NCI-H345 treated with DMSO at 0.1 percent for 48 hours (cell line): ENCODE measurements at regions not wholly inside any gene's neighbourhood (a gene's known extent, or its start where the extent isn't known, plus 50 kb on each side); places are given as distances from the start of the nearest gene placed in this dataset.
"Not testable (repeated sequence)": the region's sequence is repeated elsewhere in the genome, so short reads cannot be mapped to it uniquely, and the experiment has no call there.

ENCODE experiments used
- DNase-seq: peaks from one replicate; lab custom pipeline; 2025; ENCODE audit not compliant: unreplicated experiment; lab: John Stamatoyannopoulos, UW

- no peak for DNase-seq
Observed at GRCh38 chr13:90254437-90254836, 1093.0 kb upstream of the MIR17HG start.

- DNase-seq: no peak
Observed at GRCh38 chr13:90256746-90257145, 1090.7 kb upstream of the MIR17HG start.

- DNase-seq: no peak
Observed at GRCh38 chr13:90258129-90258528, 1089.4 kb upstream of the MIR17HG start.

- no peak for DNase-seq
Observed at GRCh38 chr13:90261343-90261742, 1086.1 kb upstream of the MIR17HG start.

GRCh38 chr13:90270226-90270625 is 1077.3 kb upstream of the MIR17HG start:
- DNase-seq: no peak

GRCh38 chr13:90272356-90272755 is 1075.1 kb upstream of the MIR17HG start:
- DNase-seq: no peak

- DNase-seq: no peak
Observed at GRCh38 chr13:90276216-90276615, 1071.3 kb upstream of the MIR17HG start.

GRCh38 chr13:90278231-90278630 is 1069.3 kb upstream of the MIR17HG start:
- DNase-seq: not testable (repeated sequence)

- DNase-seq: no peak
Observed at GRCh38 chr13:90281709-90282108, 1065.8 kb upstream of the MIR17HG start.

GRCh38 chr13:90287521-90287920 is 1060.0 kb upstream of the MIR17HG start:
- no peak for DNase-seq

GRCh38 chr13:90293793-90294361 is 1053.6 kb upstream of the MIR17HG start:
- no peak for DNase-seq

GRCh38 chr13:90299238-90299637 is 1048.2 kb upstream of the MIR17HG start:
- DNase-seq: no peak

GRCh38 chr13:90300015-90300414 is 1047.5 kb upstream of the MIR17HG start:
- no peak for DNase-seq

- no peak for DNase-seq
Observed at GRCh38 chr13:90302107-90302506, 1045.4 kb upstream of the MIR17HG start.

- no peak for DNase-seq
Observed at GRCh38 chr13:90305796-90306195, 1041.7 kb upstream of the MIR17HG start.

GRCh38 chr13:90307136-90307535 is 1040.4 kb upstream of the MIR17HG start:
- no peak for DNase-seq

- no peak for DNase-seq
Observed at GRCh38 chr13:90308249-90308648, 1039.2 kb upstream of the MIR17HG start.

GRCh38 chr13:90311929-90312328 is 1035.6 kb upstream of the MIR17HG start:
- no peak for DNase-seq

GRCh38 chr13:90315061-90315460 is 1032.4 kb upstream of the MIR17HG start:
- DNase-seq: no peak

GRCh38 chr13:90320664-90321063 is 1026.8 kb upstream of the MIR17HG start:
- DNase-seq: no peak

GRCh38 chr13:90321281-90321931 is 1026.1 kb upstream of the MIR17HG start:
- DNase-seq: no peak

- no peak for DNase-seq
Observed at GRCh38 chr13:90329641-90330040, 1017.8 kb upstream of the MIR17HG start.

GRCh38 chr13:90331974-90332373 is 1015.5 kb upstream of the MIR17HG start:
- no peak for DNase-seq
